ENCODE measurements at regions not wholly inside any gene's neighbourhood (a gene's known extent, or its start where the extent isn't known, plus 50 kb on each side); places are given as distances from the start of the nearest gene placed in this dataset.

GRCh38 chr13:61255040-61255796, 160.4 kb downstream of the PCDH20 start:
- Histone ChIP-seq H2AFZ (ENCODE audit: low read length) (no peak overlapping the region), H3K9me2 (replicated peaks; ENCODE audit: low read length) (no peaks in the 10 kb centered on the region), H4K20me1 (ENCODE audit: low read length) (no peaks in the 10 kb centered on the region), H3K27me3 (ENCODE audit: low read length) (no peaks in the 10 kb centered on the region), H3K4me1 (ENCODE audit: insufficient read depth, low read length) (no peaks in the 10 kb centered on the region), H3F3A (ENCODE audit: low read length, unreplicated experiment) (no peaks in the 10 kb centered on the region), H3K9ac (ENCODE audit: low read length) (no peak overlapping the region), H3K4me2 (ENCODE audit: low read length) (no peak overlapping the region), H3K27ac (ENCODE audit: low read length) (no peak overlapping the region), H3K79me2 (ENCODE audit: low read length) (no peaks in the 10 kb centered on the region), H3K9me3 (ENCODE audit: low read length) (no peaks in the 10 kb centered on the region), H3K4me3 (ENCODE audit: low read length) (no peak overlapping the region), H3K36me3 (ENCODE audit: low read depth, low read length) (no peaks in the 10 kb centered on the region)
- peak; percentile 40 for DNase-seq
- no peak for ATAC-seq
- TF ChIP-seq EZH2 (IDR thresholded peaks at IDR 0.05; ENCODE audit: low read length, unreplicated experiment) (no peak), CTCF (conservative IDR thresholded peaks at IDR 0.05; ENCODE audit: low read depth, low read length) (peak; percentile 47), EZH2phosphoT487 (IDR thresholded peaks at IDR 0.05; ENCODE audit: borderline replicate concordance, low read length) (no peak)
- CTCF ChIA-PET, result interaction anchor here (0.5 to 0.7 kb wide), 3 partner anchors 136 to 565 kb away, joined by 3 to 4 read pairs (median 3); no protein-coding TSS in a partner anchor
- BruUV-seq (replicated peaks), result no TSS peak
- POLR2A ChIA-PET (ENCODE audit: unreplicated experiment), result no interaction called here
- intact Hi-C loops (cut with micrococcal nuclease), result loop anchor here (10.0 kb wide), 2 partner anchors 130 to 320 kb away; no protein-coding TSS in a partner anchor

GRCh38 chr13:61253105-61253877, 162.4 kb downstream of the PCDH20 start:
- Histone ChIP-seq H3K27ac (ENCODE audit: low read length) (no peak overlapping the region), H3K4me1 (ENCODE audit: insufficient read depth, low read length) (no peaks in the 10 kb centered on the region), H3K9me3 (ENCODE audit: low read length) (no peaks in the 10 kb centered on the region), H3F3A (ENCODE audit: low read length, unreplicated experiment) (no peaks in the 10 kb centered on the region), H2AFZ (ENCODE audit: low read length) (no peak overlapping the region), H3K36me3 (ENCODE audit: low read depth, low read length) (no peaks in the 10 kb centered on the region), H3K4me3 (ENCODE audit: low read length) (no peak overlapping the region), H4K20me1 (ENCODE audit: low read length) (no peaks in the 10 kb centered on the region), H3K9ac (ENCODE audit: low read length) (no peak overlapping the region), H3K4me2 (ENCODE audit: low read length) (no peak overlapping the region), H3K9me2 (replicated peaks; ENCODE audit: low read length) (no peaks in the 10 kb centered on the region), H3K79me2 (ENCODE audit: low read length) (no peaks in the 10 kb centered on the region), H3K27me3 (ENCODE audit: low read length) (no peaks in the 10 kb centered on the region)
- BruUV-seq (replicated peaks), result no TSS peak
- POLR2A ChIA-PET (ENCODE audit: unreplicated experiment), result no interaction called here
- DNase-seq (no peak), ATAC-seq (no peak)
- CTCF ChIA-PET, result no interaction called here
- intact Hi-C loops (cut with micrococcal nuclease), result loop anchor here (10.0 kb wide), 2 partner anchors 128 to 318 kb away; no protein-coding TSS in a partner anchor
- TF ChIP-seq EZH2phosphoT487 (IDR thresholded peaks at IDR 0.05; ENCODE audit: borderline replicate concordance, low read length), result no peak

GRCh38 chr13:61252213-61252612, 163.4 kb downstream of the PCDH20 start:
- Histone ChIP-seq H3K9me3 (ENCODE audit: low read length) (no peaks in the 10 kb centered on the region), H3K4me3 (ENCODE audit: low read length) (no peak overlapping the region), H3K9me2 (replicated peaks; ENCODE audit: low read length) (no peaks in the 10 kb centered on the region), H3F3A (ENCODE audit: low read length, unreplicated experiment) (no peaks in the 10 kb centered on the region), H3K4me1 (ENCODE audit: insufficient read depth, low read length) (no peaks in the 10 kb centered on the region), H4K20me1 (ENCODE audit: low read length) (no peaks in the 10 kb centered on the region), H3K36me3 (ENCODE audit: low read depth, low read length) (no peaks in the 10 kb centered on the region), H3K79me2 (ENCODE audit: low read length) (no peaks in the 10 kb centered on the region), H3K9ac (ENCODE audit: low read length) (no peak overlapping the region), H3K4me2 (ENCODE audit: low read length) (no peak overlapping the region), H2AFZ (ENCODE audit: low read length) (no peak overlapping the region), H3K27ac (ENCODE audit: low read length) (no peak overlapping the region), H3K27me3 (ENCODE audit: low read length) (no peaks in the 10 kb centered on the region)
- intact Hi-C loops (cut with micrococcal nuclease), result loop anchor here (10.0 kb wide), 2 partner anchors 127 to 317 kb away; no protein-coding TSS in a partner anchor
- ATAC-seq, result no peak
- ChIA-PET CTCF (no interaction called here), POLR2A (ENCODE audit: unreplicated experiment) (no interaction called here)
- BruUV-seq (replicated peaks), result no TSS peak
- no peak for DNase-seq
- TF ChIP-seq EZH2phosphoT487 (IDR thresholded peaks at IDR 0.05; ENCODE audit: borderline replicate concordance, low read length) (no peak), EZH2 (IDR thresholded peaks at IDR 0.05; ENCODE audit: low read length, unreplicated experiment) (no peak), CTCF (conservative IDR thresholded peaks at IDR 0.05; ENCODE audit: low read depth, low read length) (no peak)
